Lower lobe of right lung (tissue), 2 donors: ENCODE measurements at regions not wholly inside any gene's neighbourhood (a gene's known extent, or its start where the extent isn't known, plus 50 kb on each side); places are given as distances from the start of the nearest gene placed in this dataset.

Source experiments
- ATAC-seq, 2 donors: fragments of 200-7000 bp; cut with Tn5 transposase; one replicate each; pipeline ENCODE4 v1.9.1; 2020 to 2022; ENCODE audit warnings: mild to moderate bottlenecking in 2 of 2, moderate library complexity in 2 of 2
- DNase-seq: peaks from one replicate; pipeline ENCODE4 v3.0.0-alpha.2; 2020
- H3K27ac ChIP-seq: fragments of 200-600 bp; one replicate; pipeline ENCODE4 v1.8.0; 2022
- H3K27me3 ChIP-seq: fragments of 200-600 bp; one replicate; pipeline ENCODE4 v1.8.0; 2022; ENCODE audit warnings: low read depth
- H3K36me3 ChIP-seq: fragments of 200-600 bp; one replicate; pipeline ENCODE4 v1.8.0; 2022; ENCODE audit warnings: mild to moderate bottlenecking
- H3K4me1 ChIP-seq: fragments of 200-600 bp; one replicate; pipeline ENCODE4 v1.8.0; 2022
- H3K4me3 ChIP-seq: fragments of 200-600 bp; one replicate; pipeline ENCODE4 v1.8.0; 2022; ENCODE audit warnings: mild to moderate bottlenecking
- H3K9me3 ChIP-seq: fragments of 200-600 bp; one replicate; pipeline ENCODE4 v1.8.0; 2022
- intact Hi-C: fragments of 100-400 bp; cut with DNase I; formaldehyde crosslinking; loops from one replicate; pipeline ENCODE4 v1.11.0; 2022
- TF ChIP-seq, protein P1 (sequence below): fragments of 200-600 bp; IDR thresholded peaks from one replicate; pipeline ENCODE4 v1.8.0; 2022; ENCODE audit warnings: antibody characterized with exemption, mild to moderate bottlenecking
- donor health status: DM: no; HTN: yes; CAD: no; lungs with severe emphysema.

DNA sequence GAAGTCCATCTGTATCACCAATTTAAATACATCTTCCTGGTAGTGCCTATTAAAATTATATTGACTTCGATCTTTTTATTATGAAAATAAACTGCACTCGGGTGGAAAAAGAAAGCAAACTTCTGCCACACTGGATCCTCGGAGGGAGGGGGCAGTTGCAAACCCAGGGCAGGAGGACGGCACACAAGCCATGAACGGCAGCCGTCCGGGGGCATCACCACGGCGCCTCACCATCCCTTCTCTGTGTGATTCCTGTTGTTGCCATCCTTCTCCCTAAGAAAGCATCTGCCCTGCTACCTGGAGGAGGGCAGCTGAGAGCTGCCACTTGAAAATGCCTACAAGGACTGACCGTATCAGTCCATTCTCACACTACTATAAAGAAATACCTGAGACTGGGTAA is 53.9 kb upstream of the ENPP7 start:
- intact Hi-C loops = no loop called here
- DNase-seq (no peak), ATAC-seq (no peak)
- H3K27ac ChIP-seq = no peak overlapping the region
- TF ChIP-seq, protein P1, sequence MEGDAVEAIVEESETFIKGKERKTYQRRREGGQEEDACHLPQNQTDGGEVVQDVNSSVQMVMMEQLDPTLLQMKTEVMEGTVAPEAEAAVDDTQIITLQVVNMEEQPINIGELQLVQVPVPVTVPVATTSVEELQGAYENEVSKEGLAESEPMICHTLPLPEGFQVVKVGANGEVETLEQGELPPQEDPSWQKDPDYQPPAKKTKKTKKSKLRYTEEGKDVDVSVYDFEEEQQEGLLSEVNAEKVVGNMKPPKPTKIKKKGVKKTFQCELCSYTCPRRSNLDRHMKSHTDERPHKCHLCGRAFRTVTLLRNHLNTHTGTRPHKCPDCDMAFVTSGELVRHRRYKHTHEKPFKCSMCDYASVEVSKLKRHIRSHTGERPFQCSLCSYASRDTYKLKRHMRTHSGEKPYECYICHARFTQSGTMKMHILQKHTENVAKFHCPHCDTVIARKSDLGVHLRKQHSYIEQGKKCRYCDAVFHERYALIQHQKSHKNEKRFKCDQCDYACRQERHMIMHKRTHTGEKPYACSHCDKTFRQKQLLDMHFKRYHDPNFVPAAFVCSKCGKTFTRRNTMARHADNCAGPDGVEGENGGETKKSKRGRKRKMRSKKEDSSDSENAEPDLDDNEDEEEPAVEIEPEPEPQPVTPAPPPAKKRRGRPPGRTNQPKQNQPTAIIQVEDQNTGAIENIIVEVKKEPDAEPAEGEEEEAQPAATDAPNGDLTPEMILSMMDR = no peak
- no peaks in the 10 kb centered on the region for H3K36me3 ChIP-seq
- peaks cover 14% of the 10 kb centered on the region for H3K9me3 ChIP-seq
- no peak overlapping the region for H3K4me3 ChIP-seq
- no peaks in the 10 kb centered on the region for H3K4me1 ChIP-seq
- peaks cover 3% of the 10 kb centered on the region for H3K27me3 ChIP-seq

DNA sequence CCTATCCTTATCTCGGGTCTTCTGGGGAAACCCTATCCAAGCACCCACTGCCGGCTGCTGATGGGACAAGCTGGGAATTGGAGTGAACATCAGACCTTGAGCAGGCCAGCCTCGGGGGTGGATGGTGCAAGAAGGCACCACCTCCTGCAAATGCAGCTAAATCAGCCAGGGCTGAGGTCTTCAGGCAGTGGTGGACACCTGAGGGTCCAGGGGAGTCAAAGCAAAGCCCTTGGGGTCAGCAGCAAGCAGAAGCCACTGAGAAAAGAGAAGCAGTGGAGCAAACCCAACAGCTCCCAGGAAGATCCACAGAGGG is 55.4 kb upstream of the ENPP7 start:
- peaks cover 13% of the 10 kb centered on the region for H3K27me3 ChIP-seq
- ATAC-seq (no peak), DNase-seq (no peak)
- intact Hi-C loops = no loop called here
- TF ChIP-seq, protein P1 = no peak
- no peaks in the 10 kb centered on the region for H3K36me3 ChIP-seq
- H3K4me1 ChIP-seq = no peaks in the 10 kb centered on the region
- H3K27ac ChIP-seq = no peak overlapping the region
- no peak overlapping the region for H3K4me3 ChIP-seq
- peaks cover 14% of the 10 kb centered on the region for H3K9me3 ChIP-seq

DNA sequence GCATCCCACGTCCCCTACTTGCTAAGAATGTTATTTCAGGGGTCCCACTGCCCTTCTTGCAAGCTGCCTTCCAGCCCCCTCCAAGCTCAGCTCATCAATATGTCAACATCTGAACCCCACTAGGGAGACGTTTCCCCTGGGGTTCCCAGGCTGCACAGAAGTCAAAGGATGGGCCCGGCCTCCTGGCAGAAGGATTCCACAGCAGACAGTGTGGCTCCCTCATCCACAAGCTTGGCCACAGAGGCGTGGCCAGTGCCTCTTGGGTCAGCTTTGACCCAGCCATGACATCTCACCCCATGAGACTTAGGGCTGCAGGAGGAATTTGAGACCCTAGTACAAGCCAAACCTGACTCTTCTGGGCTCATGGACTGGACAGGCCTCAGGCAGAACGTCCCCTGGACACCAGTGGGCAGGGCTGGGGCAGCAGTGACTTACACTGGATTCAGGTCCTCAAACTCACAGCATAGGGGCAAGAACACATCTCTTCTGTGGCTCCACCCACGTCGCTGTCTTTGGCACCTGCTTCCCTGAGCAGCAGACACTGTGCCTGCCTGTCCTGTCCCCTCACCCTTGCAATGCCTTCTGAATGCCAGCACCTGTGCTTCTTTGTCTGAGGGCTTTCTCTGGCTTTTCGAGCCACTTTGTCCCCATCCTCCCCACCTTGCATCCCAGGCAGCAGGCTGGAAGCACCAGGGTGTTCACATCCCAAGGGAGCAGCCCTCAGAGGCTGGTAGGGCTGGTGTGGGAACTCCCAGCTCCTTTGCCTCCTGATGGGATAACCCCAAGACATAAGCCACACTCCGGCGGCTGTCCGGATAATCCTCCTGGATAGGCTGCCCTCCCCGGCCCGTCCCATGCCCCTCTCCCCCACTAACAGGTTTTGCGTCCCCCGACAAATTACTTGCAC is 56.0 kb upstream of the ENPP7 start:
- Histone ChIP-seq H3K27ac (no peak overlapping the region), H3K4me3 (no peak overlapping the region), H3K9me3 (peaks cover 14% of the 10 kb centered on the region), H3K4me1 (no peaks in the 10 kb centered on the region), H3K27me3 (peaks cover 19% of the 10 kb centered on the region), H3K36me3 (no peaks in the 10 kb centered on the region)
- ATAC-seq (no peak), DNase-seq (no peak)
- TF ChIP-seq, protein P1 = no peak
- intact Hi-C loops = no loop called here

DNA sequence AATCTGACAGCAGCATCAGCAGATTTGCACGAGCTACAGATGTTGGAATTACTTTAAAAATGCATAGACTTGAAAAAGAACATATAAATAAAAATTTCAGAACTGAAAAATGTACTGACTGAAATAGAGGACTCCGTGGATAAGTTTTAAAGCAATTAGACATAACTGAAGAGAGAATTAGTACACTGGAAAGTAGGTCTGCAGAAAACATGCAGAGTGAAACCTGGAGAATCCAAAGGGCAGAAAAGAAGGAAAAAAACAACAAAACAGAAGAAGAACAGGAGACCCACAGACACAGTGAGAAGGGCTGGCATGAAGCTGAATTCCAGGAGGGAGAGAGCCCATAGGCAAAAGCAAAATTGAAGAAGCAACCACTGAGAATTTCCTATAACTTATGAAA is 57.2 kb upstream of the ENPP7 start:
- intact Hi-C loops = no loop called here
- no peak for ATAC-seq
- no peaks in the 10 kb centered on the region for H3K36me3 ChIP-seq

DNA sequence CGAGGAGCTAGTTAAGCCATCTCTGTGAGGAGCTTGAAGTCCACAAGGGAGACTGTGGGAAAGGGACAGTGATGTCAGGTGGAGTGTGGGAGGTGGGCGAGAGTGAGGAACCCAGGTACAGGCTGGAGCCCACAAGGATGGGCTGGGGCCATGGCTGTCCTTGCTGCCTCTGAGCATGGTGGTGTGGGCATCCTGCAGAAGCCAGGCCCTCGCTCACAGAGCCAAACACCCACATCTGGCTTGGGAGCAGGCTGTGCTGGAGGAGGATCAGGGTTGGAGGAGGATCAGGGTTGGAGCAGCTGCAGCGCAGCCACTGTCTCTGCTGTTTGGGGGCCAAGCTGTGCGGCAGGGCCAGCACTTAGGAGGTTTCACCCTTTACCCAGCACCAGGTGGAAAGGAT is 58.2 kb upstream of the ENPP7 start:
- Histone ChIP-seq H3K9me3 (peaks cover 14% of the 10 kb centered on the region), H3K36me3 (no peaks in the 10 kb centered on the region), H3K27ac (no peak overlapping the region), H3K27me3 (peaks cover 17% of the 10 kb centered on the region), H3K4me3 (no peak overlapping the region), H3K4me1 (no peaks in the 10 kb centered on the region)
- DNase-seq (peak; percentile 28), ATAC-seq (no peak)
- intact Hi-C loops = no loop called here
- TF ChIP-seq, protein P1 = no peak

More for the DNA sequence above, 57.2 kb upstream of the ENPP7 start:
- Histone ChIP-seq H3K4me1 (no peaks in the 10 kb centered on the region), H3K27me3 (peaks cover 19% of the 10 kb centered on the region), H3K4me3 (no peak overlapping the region), H3K9me3 (peaks cover 14% of the 10 kb centered on the region), H3K27ac (no peak overlapping the region)
- TF ChIP-seq, protein P1 = no peak
- DNase-seq = no peak
